CD14-positive monocyte (primary cell): ENCODE measurements at regions not wholly inside any gene's neighbourhood (a gene's known extent, or its start where the extent isn't known, plus 50 kb on each side); places are given as distances from the start of the nearest gene placed in this dataset.

ENCODE experiments used
- DNase-seq, 3 donors: peaks; one replicate each; pipeline ENCODE4 v3.0.0-alpha.2; 2011 to 2022
- H2AFZ ChIP-seq: 2 replicates; pipeline ENCODE4 v1.6.0; 2012; ENCODE audit warnings: mild to moderate bottlenecking, low read depth, low read length, inconsistent platforms; ENCODE audit not compliant: insufficient read depth, poor library complexity, severe bottlenecking
- H3K27ac ChIP-seq, 2 donors: 1 replicate in 1 of 2; 2 replicates in 1 of 2; pipeline ENCODE4 v1.5.1; 2012 to 2013; ENCODE audit warnings: low read length in 2 of 2, control low read depth in 1 of 2, inconsistent platforms in 1 of 2, low read depth in 1 of 2, mild to moderate bottlenecking in 1 of 2
- H3K27me3 ChIP-seq, 2 donors: one replicate each; pipeline versions ENCODE4 v1.6.0 to v1.6.1; 2011 to 2013; ENCODE audit warnings: low read length in 2 of 2; ENCODE audit not compliant: control insufficient read depth in 2 of 2, insufficient read depth in 2 of 2
- H3K36me3 ChIP-seq, 2 donors: replicated peaks in 1 of 2; 1 replicate in 1 of 2; 2 replicates in 1 of 2; pipeline versions ENCODE4 v1.5.1 to v1.6.1; 2012 to 2013; ENCODE audit warnings: low read length in 2 of 2, control low read depth in 1 of 2, inconsistent platforms in 1 of 2, mild to moderate bottlenecking in 1 of 2; ENCODE audit not compliant: insufficient read depth in 2 of 2, control insufficient read depth in 1 of 2
- H3K4me1 ChIP-seq, 2 donors: 1 replicate in 1 of 2; 2 replicates in 1 of 2; pipeline versions ENCODE4 v1.5.1 to v1.6.1; 2012 to 2013; ENCODE audit warnings: low read length in 2 of 2, control low read depth in 1 of 2, inconsistent platforms in 1 of 2, mild to moderate bottlenecking in 1 of 2, moderate library complexity in 1 of 2; ENCODE audit not compliant: insufficient read depth in 2 of 2, control insufficient read depth in 1 of 2
- H3K4me2 ChIP-seq: replicated peaks from 2 replicates; pipeline ENCODE3; 2012; ENCODE audit warnings: low read length, moderate library complexity, mild to moderate bottlenecking; ENCODE audit not compliant: poor library complexity, severe bottlenecking; ENCODE audit errors: extremely low read depth
- H3K4me3 ChIP-seq, 3 experiments: fragments of 200-600 bp in 1 of 3; sonication (generic) in 1 of 3; replicated peaks in 1 of 3; 1 replicate in 2 of 3; 2 replicates in 1 of 3; pipeline ENCODE4 v1.5.1; 2011 to 2013; ENCODE audit warnings: low read length in 3 of 3, mild to moderate bottlenecking in 3 of 3, control low read depth in 2 of 3, low read depth in 2 of 3, inconsistent platforms in 1 of 3, moderate library complexity in 1 of 3
- H3K79me2 ChIP-seq: 2 replicates; pipeline ENCODE4 v1.6.0; 2012; ENCODE audit warnings: mild to moderate bottlenecking, control low read depth, inconsistent platforms, low read length, moderate library complexity; ENCODE audit not compliant: insufficient read depth
- H3K9ac ChIP-seq: 2 replicates; pipeline ENCODE4 v1.6.0; 2017; ENCODE audit warnings: low read length, mild to moderate bottlenecking; ENCODE audit not compliant: insufficient read depth, poor library complexity, severe bottlenecking
- H3K9me3 ChIP-seq, 2 donors: replicated peaks in 1 of 2; 1 replicate in 1 of 2; 2 replicates in 1 of 2; pipeline versions ENCODE4 v1.5.1 to v1.6.1; 2012 to 2013; ENCODE audit warnings: low read length in 2 of 2, control low read depth in 1 of 2; ENCODE audit not compliant: control insufficient read depth in 1 of 2, insufficient read depth in 1 of 2
- H4K20me1 ChIP-seq: 2 replicates; pipeline ENCODE4 v1.6.0; 2012; ENCODE audit warnings: mild to moderate bottlenecking, low read length, control low read depth, moderate library complexity; ENCODE audit not compliant: insufficient read depth
- H3K27ac Mint-ChIP-seq, 7 donors: one replicate each; pipeline ENCODE4 v1.8.0; 2020; ENCODE audit warnings: mild to moderate bottlenecking in 7 of 7, mixed read lengths in 7 of 7, moderate library complexity in 6 of 7, inconsistent platforms in 2 of 7
- H3K27me3 Mint-ChIP-seq, 3 donors: one replicate each; pipeline ENCODE4 v1.8.0; 2021 to 2022; ENCODE audit warnings: low read depth in 3 of 3, mild to moderate bottlenecking in 3 of 3, mixed read lengths in 3 of 3, moderate library complexity in 3 of 3, inconsistent platforms in 1 of 3
- H3K36me3 Mint-ChIP-seq, 2 donors: one replicate each; pipeline ENCODE4 v1.8.0; 2020; ENCODE audit warnings: mixed read lengths in 2 of 2, inconsistent platforms in 1 of 2, mild to moderate bottlenecking in 1 of 2
- H3K4me1 Mint-ChIP-seq: one replicate; pipeline ENCODE4 v1.8.0; 2020; ENCODE audit warnings: mild to moderate bottlenecking, mixed read lengths
- H3K4me3 Mint-ChIP-seq, 2 donors: one replicate each; pipeline ENCODE4 v1.8.0; 2020; ENCODE audit warnings: mild to moderate bottlenecking in 2 of 2, mixed read lengths in 2 of 2, moderate library complexity in 1 of 2
- H3K9me3 Mint-ChIP-seq, 7 donors: one replicate each; pipeline ENCODE4 v1.8.0; 2020 to 2022; ENCODE audit warnings: mixed read lengths in 7 of 7, mild to moderate bottlenecking in 6 of 7, moderate library complexity in 6 of 7, inconsistent platforms in 2 of 7
- WGBS: methylation state at CpG from one replicate; pipeline ENCODE4 v1.1.5; 2013; ENCODE audit warnings: missing lambda C conversion rate; ENCODE audit not compliant: insufficient coverage; 5-methylcytosine and 5-hydroxymethylcytosine counted together
- intact Hi-C, 2 donors: fragments of 100-400 bp; cut with micrococcal nuclease; formaldehyde crosslinking; loops; one replicate each; pipeline versions ENCODE4 v1.15.0 to v1.15.1; 2023
- TF ChIP-seq, protein P1 (sequence below): fragments of 200-600 bp; IDR thresholded peaks from one replicate; pipeline ENCODE4 v1.8.0; 2022; ENCODE audit warnings: antibody characterized with exemption, mild to moderate bottlenecking

GRCh38 chr17:5869041-5869745 is 201.0 kb upstream of the WSCD1 start:
- Mint-ChIP-seq H3K27ac (no peak overlapping the region), H3K9me3 (no peaks in the 10 kb centered on the region), H3K36me3 (no peaks in the 10 kb centered on the region), H3K27me3 (peaks cover 2 to 6% (median 3%) of the 10 kb centered on the region in 3 donors), H3K4me1 (no peaks in the 10 kb centered on the region), H3K4me3 (no peak overlapping the region)
- Histone ChIP-seq H3K9me3 (no peaks in the 10 kb centered on the region), H3K4me1 (no peaks in the 10 kb centered on the region), H3K9ac (no peak overlapping the region), H2AFZ (no peak overlapping the region), H3K4me2 (no peak overlapping the region), H3K4me3 (no peak overlapping the region), H3K27me3 (no peaks in the 10 kb centered on the region), H3K79me2 (no peaks in the 10 kb centered on the region), H4K20me1 (no peaks in the 10 kb centered on the region), H3K36me3 (no peaks in the 10 kb centered on the region), H3K27ac (no peak overlapping the region)
- TF ChIP-seq, protein P1, sequence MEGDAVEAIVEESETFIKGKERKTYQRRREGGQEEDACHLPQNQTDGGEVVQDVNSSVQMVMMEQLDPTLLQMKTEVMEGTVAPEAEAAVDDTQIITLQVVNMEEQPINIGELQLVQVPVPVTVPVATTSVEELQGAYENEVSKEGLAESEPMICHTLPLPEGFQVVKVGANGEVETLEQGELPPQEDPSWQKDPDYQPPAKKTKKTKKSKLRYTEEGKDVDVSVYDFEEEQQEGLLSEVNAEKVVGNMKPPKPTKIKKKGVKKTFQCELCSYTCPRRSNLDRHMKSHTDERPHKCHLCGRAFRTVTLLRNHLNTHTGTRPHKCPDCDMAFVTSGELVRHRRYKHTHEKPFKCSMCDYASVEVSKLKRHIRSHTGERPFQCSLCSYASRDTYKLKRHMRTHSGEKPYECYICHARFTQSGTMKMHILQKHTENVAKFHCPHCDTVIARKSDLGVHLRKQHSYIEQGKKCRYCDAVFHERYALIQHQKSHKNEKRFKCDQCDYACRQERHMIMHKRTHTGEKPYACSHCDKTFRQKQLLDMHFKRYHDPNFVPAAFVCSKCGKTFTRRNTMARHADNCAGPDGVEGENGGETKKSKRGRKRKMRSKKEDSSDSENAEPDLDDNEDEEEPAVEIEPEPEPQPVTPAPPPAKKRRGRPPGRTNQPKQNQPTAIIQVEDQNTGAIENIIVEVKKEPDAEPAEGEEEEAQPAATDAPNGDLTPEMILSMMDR = no peak
- intact Hi-C loops = no loop called here
- WGBS = 85% methylated on average over 3 of the region's 12 CpGs
- DNase-seq = no peak

- Mint-ChIP-seq H3K36me3 (no peaks in the 10 kb centered on the region), H3K4me1 (no peaks in the 10 kb centered on the region), H3K27me3 (peaks cover 2 to 10% (median 6%) of the 10 kb centered on the region in 3 donors), H3K9me3 (no peaks in the 10 kb centered on the region), H3K27ac (no peak overlapping the region), H3K4me3 (no peak overlapping the region)
- no peaks in the 10 kb centered on the region for H3K4me1 ChIP-seq
- H3K79me2 ChIP-seq = no peaks in the 10 kb centered on the region
- no peaks in the 10 kb centered on the region for H3K36me3 ChIP-seq
- H3K27me3 ChIP-seq = no peaks in the 10 kb centered on the region
- no CpG with 5 or more reads among the region's 6 CpGs for WGBS
- no peaks in the 10 kb centered on the region for H4K20me1 ChIP-seq
- no peak overlapping the region for H3K4me3 ChIP-seq
- no peak for DNase-seq
- TF ChIP-seq, protein P1 = no peak
- no peak overlapping the region for H3K27ac ChIP-seq
- intact Hi-C loops = no loop called here
- H3K9ac ChIP-seq = no peak overlapping the region
- no peak overlapping the region for H2AFZ ChIP-seq
- H3K4me2 ChIP-seq = no peak overlapping the region
- H3K9me3 ChIP-seq = no peaks in the 10 kb centered on the region
Observed at GRCh38 chr17:5870231-5870953, 199.8 kb upstream of the WSCD1 start.
